Epithelial cell of esophagus (primary cell): ENCODE measurements at regions not wholly inside any gene's neighbourhood (a gene's known extent, or its start where the extent isn't known, plus 50 kb on each side); places are given as distances from the start of the nearest gene placed in this dataset.

Experiments used
- DNase-seq: peaks from one replicate; pipeline ENCODE4 v3.0.0; 2010; ENCODE audit warnings: low read depth
- H3K4me3 ChIP-seq: 2 replicates; pipeline ENCODE4 v1.5.1; 2011; ENCODE audit warnings: mild to moderate bottlenecking, low read length, control low read depth
- TF ChIP-seq, protein P1 (sequence below): IDR thresholded peaks from 2 replicates; pipeline ENCODE4 v1.5.1; 2011; ENCODE audit warnings: low read depth, mild to moderate bottlenecking, low read length, control low read depth, inconsistent platforms; ENCODE audit not compliant: insufficient read depth; ENCODE audit errors: missing control alignments

GRCh38 chr15:97841558-97841957 lies 118.9 kb upstream of the ARRDC4 start:
- TF ChIP-seq, protein P1, sequence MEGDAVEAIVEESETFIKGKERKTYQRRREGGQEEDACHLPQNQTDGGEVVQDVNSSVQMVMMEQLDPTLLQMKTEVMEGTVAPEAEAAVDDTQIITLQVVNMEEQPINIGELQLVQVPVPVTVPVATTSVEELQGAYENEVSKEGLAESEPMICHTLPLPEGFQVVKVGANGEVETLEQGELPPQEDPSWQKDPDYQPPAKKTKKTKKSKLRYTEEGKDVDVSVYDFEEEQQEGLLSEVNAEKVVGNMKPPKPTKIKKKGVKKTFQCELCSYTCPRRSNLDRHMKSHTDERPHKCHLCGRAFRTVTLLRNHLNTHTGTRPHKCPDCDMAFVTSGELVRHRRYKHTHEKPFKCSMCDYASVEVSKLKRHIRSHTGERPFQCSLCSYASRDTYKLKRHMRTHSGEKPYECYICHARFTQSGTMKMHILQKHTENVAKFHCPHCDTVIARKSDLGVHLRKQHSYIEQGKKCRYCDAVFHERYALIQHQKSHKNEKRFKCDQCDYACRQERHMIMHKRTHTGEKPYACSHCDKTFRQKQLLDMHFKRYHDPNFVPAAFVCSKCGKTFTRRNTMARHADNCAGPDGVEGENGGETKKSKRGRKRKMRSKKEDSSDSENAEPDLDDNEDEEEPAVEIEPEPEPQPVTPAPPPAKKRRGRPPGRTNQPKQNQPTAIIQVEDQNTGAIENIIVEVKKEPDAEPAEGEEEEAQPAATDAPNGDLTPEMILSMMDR, result no peak
- no peak for DNase-seq

DNA sequence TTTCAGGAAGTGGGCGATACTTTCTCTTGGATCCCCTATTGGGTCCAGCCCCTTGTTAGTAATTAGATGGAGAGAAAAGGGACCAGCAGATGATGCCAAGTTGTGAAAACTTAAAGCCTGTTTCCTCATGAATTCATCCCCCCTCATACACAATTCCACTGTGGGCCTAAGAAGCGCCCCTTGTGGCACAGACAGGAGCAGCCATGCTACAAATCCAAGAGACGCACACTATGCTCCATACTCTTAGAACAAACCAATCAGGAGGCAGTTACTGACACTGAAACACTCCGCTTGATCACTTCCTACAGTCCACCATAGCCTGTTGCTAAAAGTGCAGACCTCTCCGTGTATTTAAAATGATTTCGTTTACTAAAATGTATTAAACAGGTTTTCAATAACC lies 111.3 kb upstream of the ARRDC4 start:
- DNase-seq, result no peak
- TF ChIP-seq, protein P1, result no peak
- no peak overlapping the region for H3K4me3 ChIP-seq

More at GRCh38 chr15:97841558-97841957, 118.9 kb upstream of the ARRDC4 start:
- no peak overlapping the region for H3K4me3 ChIP-seq

GRCh38 chr15:97858296-97858695 lies 102.2 kb upstream of the ARRDC4 start:
- TF ChIP-seq, protein P1, result no peak

GRCh38 chr15:97861529-97862260 lies 98.8 kb upstream of the ARRDC4 start:
- TF ChIP-seq, protein P1, result no peak

More at GRCh38 chr15:97858296-97858695, 102.2 kb upstream of the ARRDC4 start:
- no peak overlapping the region for H3K4me3 ChIP-seq
- no peak for DNase-seq

GRCh38 chr15:97866959-97867358 lies 93.5 kb upstream of the ARRDC4 start:
- no peak for DNase-seq
- TF ChIP-seq, protein P1, result no peak
- H3K4me3 ChIP-seq, result no peak overlapping the region

More at GRCh38 chr15:97861529-97862260, 98.8 kb upstream of the ARRDC4 start:
- DNase-seq, result no peak
- H3K4me3 ChIP-seq, result no peak overlapping the region

- no peak for DNase-seq
- TF ChIP-seq, protein P1, result no peak
- no peak overlapping the region for H3K4me3 ChIP-seq
These were observed 92.6 kb upstream of the ARRDC4 start for GRCh38 chr15:97867870-97868269.

- TF ChIP-seq, protein P1, result no peak
- H3K4me3 ChIP-seq, result no peak overlapping the region
- DNase-seq, result no peak
These were observed 91.5 kb upstream of the ARRDC4 start for GRCh38 chr15:97868981-97869380.
